Stimulated activated CD4-positive, alpha-beta T cell treated with anti-CD3 and anti-CD28 coated beads, Interleukin-2, amount 100 ng/mL, for 48 hours (primary cell): ENCODE measurements at regions not wholly inside any gene's neighbourhood (a gene's known extent, or its start where the extent isn't known, plus 50 kb on each side); places are given as distances from the start of the nearest gene placed in this dataset.
A peak's percentile ranks its signal among the peaks of the same experiment; 100 is the strongest.
"Not testable (repeated sequence)": the region's sequence is repeated elsewhere in the genome, so short reads cannot be mapped to it uniquely, and the experiment has no call there.

Experiments
- DNase-seq, 2 donors: peaks; one replicate each; pipeline ENCODE4 v3.0.0-alpha.2; 2020

GRCh38 chr2:235105821-235106359, 154.1 kb downstream of the SH3BP4 start:
- DNase-seq: no peak

- peak in 1 of 2 donors; percentile 3 for DNase-seq
These were observed 155.2 kb downstream of the SH3BP4 start for GRCh38 chr2:235106874-235107639.

- no peak for DNase-seq
These were observed 155.8 kb downstream of the SH3BP4 start for GRCh38 chr2:235107640-235107951.

- not testable (repeated sequence) for DNase-seq
These were observed 157.7 kb downstream of the SH3BP4 start for GRCh38 chr2:235109561-235109960.

GRCh38 chr2:235112365-235112764, 160.5 kb downstream of the SH3BP4 start:
- no peak for DNase-seq

- DNase-seq: no peak
These were observed 162.0 kb downstream of the SH3BP4 start for GRCh38 chr2:235113854-235114253.

GRCh38 chr2:235114286-235114685, 162.5 kb downstream of the SH3BP4 start:
- DNase-seq: no peak

GRCh38 chr2:235115521-235115920, 163.7 kb downstream of the SH3BP4 start:
- no peak for DNase-seq

- DNase-seq: no peak
These were observed 165.2 kb downstream of the SH3BP4 start for GRCh38 chr2:235116885-235117492.

GRCh38 chr2:235126768-235127167, 175.0 kb downstream of the SH3BP4 start:
- no peak for DNase-seq

- no peak for DNase-seq
These were observed 176.1 kb downstream of the SH3BP4 start for GRCh38 chr2:235127931-235128330.

- no peak for DNase-seq
These were observed 178.0 kb downstream of the SH3BP4 start for GRCh38 chr2:235129850-235130249.

GRCh38 chr2:235131334-235132305, 179.8 kb downstream of the SH3BP4 start:
- no peak for DNase-seq

GRCh38 chr2:235132651-235133050, 180.8 kb downstream of the SH3BP4 start:
- no peak for DNase-seq

GRCh38 chr2:235133837-235134236, 182.0 kb downstream of the SH3BP4 start:
- no peak for DNase-seq

- DNase-seq: no peak
These were observed 182.6 kb downstream of the SH3BP4 start for GRCh38 chr2:235134420-235134819.

GRCh38 chr2:235135195-235135965, 183.6 kb downstream of the SH3BP4 start:
- no peak for DNase-seq

- peak; percentile 50 to 51 for DNase-seq
These were observed 184.3 kb downstream of the SH3BP4 start for GRCh38 chr2:235135990-235136561.

GRCh38 chr2:235138339-235138738, 186.5 kb downstream of the SH3BP4 start:
- no peak for DNase-seq

GRCh38 chr2:235139956-235140800, 188.4 kb downstream of the SH3BP4 start:
- DNase-seq: no peak

- DNase-seq: no peak
These were observed 188.9 kb downstream of the SH3BP4 start for GRCh38 chr2:235140801-235141081.
